GM23248 (cell line): ENCODE measurements at regions not wholly inside any gene's neighbourhood (a gene's known extent, or its start where the extent isn't known, plus 50 kb on each side); places are given as distances from the start of the nearest gene placed in this dataset.

Experiments used
- EZH2 ChIP-seq: fragments of 200-600 bp; sonication (generic); IDR thresholded peaks from 2 replicates; pipeline ENCODE4 v1.6.1; 2018; ENCODE audit warnings: antibody characterized with exemption, mild to moderate bottlenecking; ENCODE audit not compliant: insufficient read depth, poor library complexity, severe bottlenecking
- EZH2phosphoT487 ChIP-seq: fragments of 200-600 bp; sonication (generic); IDR thresholded peaks from 2 replicates; pipeline ENCODE4 v1.6.1; 2018; ENCODE audit warnings: antibody characterized with exemption, moderate library complexity, mild to moderate bottlenecking, low read depth; ENCODE audit not compliant: insufficient read depth

- TF ChIP-seq EZH2 (no peak), EZH2phosphoT487 (no peak)
Observed at GRCh38 chr11:21783954-21784353, 408.9 kb upstream of the ANO5 start.
